GM19467 (cell line): ENCODE measurements at regions not wholly inside any gene's neighbourhood (a gene's known extent, or its start where the extent isn't known, plus 50 kb on each side); places are given as distances from the start of the nearest gene placed in this dataset.
"Not testable (repeated sequence)": the region's sequence is repeated elsewhere in the genome, so short reads cannot be mapped to it uniquely, and the experiment has no call there.

ENCODE experiments used
- ATAC-seq: cut with Tn5 transposase; IDR thresholded peaks from one replicate; pipeline ENCODE4 v1.9.1; 2021; ENCODE audit warnings: mild to moderate bottlenecking, moderate library complexity; ENCODE audit not compliant: unreplicated experiment

- ATAC-seq: no peak
Observed at GRCh38 chr10:28434063-28434462, 98.9 kb upstream of the WAC start.

GRCh38 chr10:28442403-28442802 lies 90.5 kb upstream of the WAC start:
- ATAC-seq: no peak

- no peak for ATAC-seq
Observed at GRCh38 chr10:28444031-28444430, 88.9 kb upstream of the WAC start.

GRCh38 chr10:28445516-28445915 lies 87.4 kb upstream of the WAC start:
- no peak for ATAC-seq

- no peak for ATAC-seq
Observed at GRCh38 chr10:28449382-28449781, 83.5 kb upstream of the WAC start.

GRCh38 chr10:28449926-28450325 lies 83.0 kb upstream of the WAC start:
- no peak for ATAC-seq

- no peak for ATAC-seq
Observed at GRCh38 chr10:28453926-28454325, 79.0 kb upstream of the WAC start.

- no peak for ATAC-seq
Observed at GRCh38 chr10:28457110-28457509, 75.8 kb upstream of the WAC start.

GRCh38 chr10:28457873-28458272 lies 75.0 kb upstream of the WAC start:
- ATAC-seq: not testable (repeated sequence)

- ATAC-seq: no peak
Observed at GRCh38 chr10:28459453-28460144, 73.3 kb upstream of the WAC start.

- no peak for ATAC-seq
Observed at GRCh38 chr10:28463141-28463540, 69.8 kb upstream of the WAC start.

GRCh38 chr10:28463676-28464395 lies 69.1 kb upstream of the WAC start:
- ATAC-seq: no peak

- no peak for ATAC-seq
Observed at GRCh38 chr10:28467615-28468014, 65.3 kb upstream of the WAC start.

- no peak for ATAC-seq
Observed at GRCh38 chr10:28468707-28469483, 64.0 kb upstream of the WAC start.

- no peak for ATAC-seq
Observed at GRCh38 chr10:28470873-28471651, 61.9 kb upstream of the WAC start.

- no peak for ATAC-seq
Observed at GRCh38 chr10:28471652-28472050, 61.3 kb upstream of the WAC start.

- ATAC-seq: no peak
Observed at GRCh38 chr10:28478646-28479045, 54.3 kb upstream of the WAC start.

- no peak for ATAC-seq
Observed at GRCh38 chr10:28479425-28479865, 53.5 kb upstream of the WAC start.

- no peak for ATAC-seq
Observed at GRCh38 chr10:28479927-28480627, 52.8 kb upstream of the WAC start.

GRCh38 chr10:28480628-28480965 lies 52.3 kb upstream of the WAC start:
- ATAC-seq: no peak
